ENCODE measurements at regions not wholly inside any gene's neighbourhood (a gene's known extent, or its start where the extent isn't known, plus 50 kb on each side); places are given as distances from the start of the nearest gene placed in this dataset.

- DNase-seq = no peak
These were observed 160.2 kb upstream of the FOXA2 start for GRCh38 chr20:22744341-22745193.

DNA sequence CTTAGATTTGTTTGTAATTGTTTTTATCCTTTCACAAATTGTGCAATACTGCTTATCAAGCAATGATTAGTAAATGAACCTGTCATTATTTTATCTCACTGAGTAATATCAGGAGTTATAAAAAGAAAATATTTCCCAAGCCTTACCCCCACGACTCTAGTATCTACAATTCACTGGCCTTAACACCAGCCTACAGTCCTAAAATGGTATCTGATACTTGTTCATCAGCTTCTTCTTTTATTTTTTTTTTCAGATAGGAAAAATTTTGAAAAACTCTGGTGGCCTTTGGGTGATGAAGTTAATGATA lies 160.8 kb upstream of the FOXA2 start:
- DNase-seq = no peak

- no peak for DNase-seq
These were observed 162.6 kb upstream of the FOXA2 start for GRCh38 chr20:22746957-22747356.

DNA sequence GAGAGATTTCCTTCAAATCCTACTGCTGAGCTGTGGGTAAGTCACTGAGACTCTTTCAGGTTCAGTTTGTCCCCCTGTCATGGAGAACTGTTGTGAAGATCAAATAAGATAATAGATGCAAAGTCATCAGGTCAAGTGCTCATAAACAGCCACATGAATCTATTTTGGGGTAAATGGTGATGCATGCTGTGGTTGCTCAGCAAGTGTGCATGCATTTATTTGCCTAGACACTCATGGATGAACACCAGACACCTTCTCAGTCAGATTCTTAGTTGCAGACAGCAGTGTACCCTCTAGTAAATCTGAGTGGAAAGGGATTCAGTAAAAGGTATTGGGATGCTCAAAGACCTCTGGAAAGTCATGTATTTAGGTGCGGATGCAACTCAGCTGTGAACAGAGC lies 168.0 kb upstream of the FOXA2 start:
- DNase-seq = no peak

DNA sequence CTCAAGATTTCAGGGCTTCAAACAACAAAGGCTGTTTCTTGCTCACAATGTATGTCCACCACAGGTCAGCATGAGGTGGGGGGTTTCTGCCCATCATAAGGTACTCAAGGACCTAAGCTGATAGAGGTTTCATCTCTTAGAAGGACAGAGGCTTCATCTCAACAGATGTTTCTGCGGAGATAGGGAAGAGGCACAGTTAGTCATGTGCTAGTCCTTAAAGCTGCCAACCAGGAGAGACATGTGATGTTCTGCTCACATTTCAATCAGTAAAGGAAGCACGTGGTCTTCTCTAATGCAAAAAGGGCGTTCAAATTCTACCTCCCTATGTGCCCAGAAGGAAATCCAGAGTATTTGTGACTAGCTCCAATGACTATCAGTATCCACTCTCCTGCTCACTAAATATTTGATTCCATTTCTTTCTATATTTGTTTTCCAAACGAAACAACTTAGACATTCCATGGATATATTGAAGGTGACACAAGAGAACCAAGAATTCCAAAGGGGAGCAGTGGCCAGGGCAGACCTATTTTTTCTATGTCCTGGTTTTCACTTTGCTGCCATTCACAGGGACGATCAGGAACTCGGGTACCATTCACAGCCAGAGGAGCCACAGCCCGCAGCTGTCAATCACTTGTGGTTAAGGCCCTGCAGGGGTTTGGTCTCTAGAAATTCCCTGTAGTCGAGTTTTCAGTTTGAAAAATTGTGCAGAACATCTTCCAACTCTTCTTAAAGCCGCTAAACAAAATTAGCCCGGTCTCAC lies 173.2 kb upstream of the FOXA2 start:
- no peak for DNase-seq

DNA sequence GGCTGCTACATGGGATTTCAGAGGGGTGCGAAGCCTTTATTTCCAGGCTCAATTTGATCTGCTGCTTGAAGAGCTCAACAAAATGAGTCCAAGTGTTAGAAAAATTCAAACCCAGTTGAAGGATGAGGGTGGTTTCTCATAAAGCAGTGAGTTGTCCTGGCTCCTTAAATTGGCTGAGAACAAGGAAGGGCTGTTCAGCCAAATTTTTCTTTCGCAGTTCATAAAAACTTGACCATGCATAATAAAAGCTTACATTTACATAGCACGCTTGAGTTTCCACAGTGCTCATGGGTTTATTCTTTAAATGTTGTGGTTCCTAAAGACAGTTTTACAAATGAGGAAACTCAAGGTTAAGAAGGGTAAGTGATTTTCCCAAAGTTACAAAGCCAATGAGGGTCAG lies 174.4 kb upstream of the FOXA2 start:
- no peak for DNase-seq

DNA sequence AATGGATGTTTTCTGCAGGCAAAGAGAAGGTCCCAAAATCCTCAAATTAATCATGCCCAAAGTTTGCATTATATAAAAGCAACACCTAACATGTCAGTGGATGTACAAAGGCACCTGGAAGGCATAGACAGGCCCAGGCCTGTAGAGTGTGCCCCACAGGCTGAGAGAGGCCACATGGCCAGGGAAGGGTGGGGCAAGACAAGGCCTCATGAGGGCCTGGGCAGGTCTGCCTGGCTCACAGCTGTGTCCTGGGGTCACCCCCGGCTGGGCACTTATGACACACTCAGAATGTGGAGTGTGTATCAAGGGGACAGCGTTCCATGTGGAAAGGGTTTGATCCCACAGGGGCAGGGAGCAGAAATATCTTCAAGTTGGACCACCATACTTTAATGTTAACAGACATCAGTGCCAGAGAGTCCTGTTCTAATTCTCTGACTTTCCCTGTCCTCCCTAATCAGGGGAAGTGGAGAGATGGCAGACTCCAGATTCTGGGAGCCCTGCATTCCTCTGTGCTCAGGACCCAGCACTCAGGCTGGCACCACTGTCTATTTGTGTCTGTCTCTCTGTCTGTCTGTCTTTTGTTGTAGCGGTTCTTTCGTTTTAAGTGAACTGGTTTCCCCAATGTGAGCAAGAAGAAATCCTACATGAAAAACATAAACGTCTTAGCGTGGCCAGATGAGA lies 178.3 kb upstream of the FOXA2 start:
- DNase-seq = no peak

DNA sequence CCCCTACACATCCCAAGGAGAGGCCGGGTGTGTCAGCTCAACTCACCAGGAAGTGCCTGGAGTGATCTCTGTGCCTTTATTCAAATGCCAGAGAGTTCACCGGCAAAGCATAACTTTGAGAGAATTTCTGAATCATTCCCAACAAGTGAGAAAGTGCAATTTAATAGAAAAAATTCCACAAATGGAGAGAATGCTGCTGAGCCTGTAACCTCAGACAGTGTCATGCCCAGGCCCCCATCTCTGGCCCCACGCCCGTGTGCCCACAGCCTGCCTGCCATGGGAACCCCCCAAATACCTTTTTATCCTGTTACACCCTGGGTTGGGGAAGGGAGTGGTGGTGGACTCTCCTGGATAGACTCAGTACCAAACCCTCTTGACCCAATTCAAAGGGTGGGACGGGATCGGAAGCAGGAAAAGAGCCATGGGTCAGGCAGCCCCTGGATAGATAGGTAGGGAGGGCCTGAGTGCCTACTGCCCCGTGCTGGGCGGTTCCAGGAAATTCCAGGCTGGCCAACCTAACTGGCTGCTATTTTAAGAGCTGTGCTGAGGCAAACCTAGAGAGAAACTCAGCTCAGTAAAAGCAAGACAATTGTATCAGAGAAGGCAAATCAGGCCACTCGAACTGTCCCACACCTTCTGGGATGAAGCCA lies 179.0 kb upstream of the FOXA2 start:
- DNase-seq = no peak

DNA sequence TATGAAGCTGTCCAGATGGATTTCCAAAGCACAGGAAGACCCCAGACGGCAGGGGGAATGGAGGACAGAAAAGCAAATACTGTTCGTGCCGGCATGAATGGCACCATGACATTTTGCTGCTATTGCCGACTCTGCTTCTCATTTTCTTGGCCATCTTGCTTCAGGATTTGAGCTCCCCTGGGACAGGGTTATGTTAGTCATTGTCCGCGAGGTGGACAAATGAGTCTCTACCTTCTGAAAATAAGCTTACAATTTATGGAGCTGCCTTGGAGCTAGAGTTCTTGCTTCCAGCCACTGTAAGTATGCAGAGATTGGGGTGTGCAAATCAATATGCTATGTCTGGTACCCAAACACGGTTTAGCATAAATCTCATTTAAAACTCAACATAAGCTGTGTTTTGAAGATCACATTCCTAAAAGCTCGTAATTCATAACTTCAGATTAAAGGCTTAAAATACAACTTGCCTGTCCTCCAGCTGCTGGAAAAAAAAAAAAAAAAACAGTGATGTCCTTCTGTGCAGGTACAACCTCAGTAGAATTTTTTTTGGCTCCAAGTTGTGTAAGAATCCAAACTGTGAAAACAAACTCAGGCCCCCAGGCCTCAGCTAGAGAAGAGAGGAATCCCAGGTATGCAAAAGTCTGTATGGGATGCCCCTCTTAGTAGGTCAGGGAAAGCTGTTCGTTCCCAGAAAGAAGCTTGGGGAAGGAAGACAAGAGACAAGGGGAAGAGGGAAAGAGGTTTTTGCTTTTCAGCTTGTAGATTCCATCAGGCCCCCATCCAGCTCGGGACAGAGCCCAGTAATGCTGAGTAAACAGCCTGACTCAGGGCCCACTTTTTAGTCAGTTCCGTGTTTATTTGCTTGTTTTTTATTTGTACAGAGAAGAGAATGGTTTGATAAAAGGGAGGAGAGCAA lies 184.2 kb upstream of the FOXA2 start:
- no peak for DNase-seq

DNA sequence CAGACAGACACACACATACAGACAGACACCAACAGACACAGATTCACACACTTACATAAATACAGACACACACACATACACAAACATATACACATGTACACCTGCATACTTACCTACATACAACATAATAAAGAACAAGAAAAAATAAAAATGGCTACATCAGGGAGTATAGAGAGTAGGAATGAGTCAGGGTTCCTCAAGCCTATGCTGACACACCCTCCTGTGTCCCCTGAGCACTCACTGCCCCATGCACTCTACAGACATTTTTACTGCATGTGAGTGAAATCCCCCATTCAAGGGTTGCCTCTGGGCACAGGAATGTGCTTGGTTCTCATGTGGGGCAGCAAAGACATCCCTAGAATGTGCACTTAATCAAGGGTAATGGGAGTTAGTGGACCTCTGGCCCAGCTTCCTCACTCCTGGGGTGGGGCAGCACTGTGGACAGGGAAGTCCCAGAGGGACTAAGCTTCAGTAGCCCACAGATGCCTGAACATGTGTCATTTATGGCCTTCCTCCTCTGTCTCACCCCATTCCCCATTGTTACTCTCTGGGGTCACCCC lies 185.9 kb upstream of the FOXA2 start:
- DNase-seq = no peak

DNA sequence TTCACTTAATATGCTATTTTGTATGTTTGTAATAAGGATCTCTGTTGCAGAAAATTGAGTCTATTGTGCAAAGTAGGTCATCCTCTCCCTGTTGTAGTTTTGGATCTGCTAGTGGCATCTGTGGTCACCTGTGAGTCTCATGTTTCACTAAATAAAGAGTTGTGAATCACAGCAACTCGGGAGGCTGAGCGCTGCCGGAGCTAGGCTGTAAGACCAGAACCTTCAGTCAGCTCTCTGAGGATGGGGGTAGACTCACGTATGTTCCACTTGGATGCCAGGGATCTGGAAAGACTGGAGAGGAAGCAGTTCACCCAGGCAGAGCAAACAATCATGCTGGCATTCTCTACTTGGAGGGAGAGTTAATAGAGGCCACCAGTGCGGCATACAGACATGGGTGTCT lies 187.3 kb upstream of the FOXA2 start:
- DNase-seq = no peak

DNA sequence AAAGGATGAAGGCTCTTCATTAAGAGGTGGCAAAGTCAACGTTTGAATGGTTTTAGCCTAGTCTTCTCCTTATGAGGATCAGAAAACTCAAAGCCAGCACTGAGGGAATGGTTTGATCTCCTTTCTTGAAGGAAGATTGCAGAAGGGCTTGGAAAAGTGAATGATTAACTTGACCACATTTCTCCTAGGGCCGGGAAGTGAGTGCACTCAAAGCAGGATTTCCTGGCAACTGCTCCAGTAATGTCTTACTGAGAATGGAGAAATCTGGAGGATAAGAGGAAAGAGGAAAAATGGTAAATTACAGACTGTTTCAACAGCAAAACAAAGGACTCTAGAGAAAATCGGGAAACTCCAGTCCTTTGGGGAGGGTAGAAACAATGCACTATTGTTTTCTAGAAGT lies 189.0 kb upstream of the FOXA2 start:
- DNase-seq = no peak

GRCh38 chr20:22775256-22775655 lies 190.9 kb upstream of the FOXA2 start:
- no peak for DNase-seq

DNA sequence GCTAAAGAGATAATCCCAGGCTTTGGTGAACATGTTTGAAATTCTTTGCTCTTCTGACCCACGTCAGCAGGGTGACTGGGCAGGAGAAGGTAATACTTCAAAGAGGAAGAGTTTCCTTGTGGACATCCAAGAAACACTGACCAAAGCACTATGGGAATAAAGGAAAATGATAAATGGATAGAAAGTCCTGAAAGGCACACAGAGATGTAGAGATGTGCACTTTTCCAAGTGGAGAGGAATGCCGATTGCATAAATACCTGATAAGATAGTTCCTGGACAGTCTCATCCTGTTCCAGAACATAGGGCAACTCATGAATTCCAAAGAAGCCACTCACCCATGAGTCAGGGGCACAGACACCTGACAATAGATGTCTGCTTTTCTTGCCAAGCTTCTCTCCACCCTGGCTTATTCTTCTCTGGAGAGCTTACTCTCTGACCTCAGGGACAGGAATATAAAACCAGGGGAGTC lies 191.3 kb upstream of the FOXA2 start:
- no peak for DNase-seq

DNA sequence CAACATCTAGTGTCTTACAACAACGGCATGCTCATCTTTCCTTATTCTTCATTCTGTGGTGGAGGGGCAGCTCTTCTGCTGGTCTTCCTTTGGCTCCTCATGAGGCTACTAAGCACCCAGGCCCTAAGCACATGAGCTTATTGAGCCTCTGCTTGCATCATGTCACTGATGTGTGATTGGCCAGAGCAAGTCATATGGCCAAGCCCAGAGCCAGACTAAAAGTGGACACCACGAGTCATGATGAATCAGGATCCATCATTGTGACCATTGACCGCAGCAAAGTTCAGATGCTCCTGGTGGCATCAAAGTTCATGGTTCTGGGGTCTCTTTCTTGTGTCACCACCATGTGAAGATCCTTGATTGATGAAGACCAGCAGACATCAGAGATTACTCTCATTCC lies 192.0 kb upstream of the FOXA2 start:
- no peak for DNase-seq

- DNase-seq = no peak
These were observed 195.5 kb upstream of the FOXA2 start for GRCh38 chr20:22779878-22780277.

DNA sequence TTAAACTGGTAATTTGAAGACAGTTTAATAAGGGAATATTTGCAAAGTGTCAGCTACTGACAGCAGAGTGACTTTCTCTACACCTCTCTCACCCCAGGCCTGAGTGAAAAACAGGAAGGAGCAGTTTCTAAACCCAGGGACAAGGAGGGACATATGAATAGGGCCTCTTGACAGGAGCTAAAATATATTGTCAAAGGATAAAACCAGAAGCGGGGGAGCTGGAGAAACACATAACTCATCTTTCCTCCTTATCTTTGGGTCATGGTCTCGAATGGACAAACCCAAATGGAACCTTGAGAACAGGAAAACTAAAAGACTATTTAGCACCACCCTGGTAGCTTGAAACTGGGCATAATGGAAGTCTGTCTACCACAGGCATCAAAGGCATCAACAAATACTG lies 197.5 kb upstream of the FOXA2 start:
- no peak for DNase-seq

DNA sequence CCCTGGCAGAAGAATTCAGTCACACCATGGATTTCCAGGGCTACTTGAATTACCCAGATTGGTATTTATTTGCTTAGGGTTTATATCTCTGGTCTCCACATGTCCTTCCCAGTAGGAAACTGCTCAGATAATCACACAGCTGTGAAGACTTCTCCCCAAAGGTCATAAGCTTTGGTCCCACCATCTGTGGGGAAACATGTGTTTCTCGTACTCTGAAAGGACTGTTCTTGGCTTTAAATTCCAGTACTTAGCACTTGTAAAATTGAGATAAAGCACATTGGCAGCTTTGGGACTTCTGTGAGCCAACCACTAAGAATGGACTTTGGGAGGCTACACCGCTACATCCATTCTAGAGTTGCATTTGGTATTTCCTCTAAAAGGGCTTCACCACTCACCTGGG lies 205.3 kb upstream of the FOXA2 start:
- no peak for DNase-seq

DNA sequence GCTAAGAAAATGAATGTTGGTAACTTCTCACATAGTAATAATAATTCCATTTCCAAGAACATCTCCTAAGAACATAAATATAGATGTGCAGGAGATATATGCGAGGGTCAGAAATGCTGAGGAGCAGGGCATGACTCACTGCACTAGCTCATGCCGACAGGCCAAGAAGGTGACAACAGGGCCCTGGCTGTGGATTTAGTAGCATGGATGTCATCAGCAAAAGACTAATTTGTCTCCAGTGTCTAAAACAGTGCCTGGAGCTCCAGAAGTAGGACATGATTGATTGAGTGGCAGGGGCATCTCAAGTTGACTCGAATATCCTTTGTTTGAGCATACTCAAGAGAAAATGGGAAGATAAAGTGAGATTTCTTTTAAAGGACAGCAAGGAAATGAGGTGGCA lies 207.0 kb upstream of the FOXA2 start:
- no peak for DNase-seq

DNA sequence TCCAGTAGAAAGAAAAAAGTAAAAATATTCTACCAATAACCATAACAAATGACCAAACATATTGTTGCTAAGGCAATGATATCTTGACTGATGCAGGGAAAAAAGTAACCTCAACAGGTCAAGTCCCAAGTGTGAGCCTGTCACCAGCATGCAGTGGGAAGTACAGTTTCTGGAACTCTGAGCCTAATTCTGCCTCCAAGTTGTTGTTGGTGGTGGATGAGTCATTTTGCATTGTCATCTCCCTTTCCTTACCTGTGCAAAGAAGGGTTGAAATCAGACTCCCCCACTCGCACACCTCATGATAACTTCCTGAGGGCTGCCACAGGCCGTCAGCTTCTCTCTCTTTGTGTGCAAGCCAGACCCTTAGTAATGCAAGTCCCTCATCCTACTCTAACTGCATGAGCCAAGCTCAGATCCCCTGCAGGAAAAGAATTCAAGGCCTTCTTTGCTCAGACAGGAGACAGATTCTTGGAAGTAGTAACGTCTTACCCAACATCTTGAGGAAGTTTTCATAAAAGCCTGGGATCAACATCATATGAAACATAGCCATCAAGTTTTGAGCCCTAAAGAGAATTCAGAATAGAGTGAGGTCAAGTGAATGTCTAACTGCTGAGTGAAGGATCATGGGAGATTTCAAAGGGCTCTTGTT lies 207.6 kb upstream of the FOXA2 start:
- DNase-seq = no peak

GRCh38 chr20:22794200-22794599 lies 209.8 kb upstream of the FOXA2 start:
- no peak for DNase-seq
